VCaP (cell line): ENCODE measurements at regions not wholly inside any gene's neighbourhood (a gene's known extent, or its start where the extent isn't known, plus 50 kb on each side); places are given as distances from the start of the nearest gene placed in this dataset.

Source experiments
- H3K27ac ChIP-seq: fragments of 450-650 bp; 2 replicates; pipeline ENCODE4 v1.5.1; 2017
- TF ChIP-seq, protein P1 (sequence below): fragments of 450-650 bp; conservative IDR thresholded peaks from 2 replicates; pipeline ENCODE4 v1.5.1; 2017; ENCODE audit warnings: mild to moderate bottlenecking, moderate library complexity

DNA sequence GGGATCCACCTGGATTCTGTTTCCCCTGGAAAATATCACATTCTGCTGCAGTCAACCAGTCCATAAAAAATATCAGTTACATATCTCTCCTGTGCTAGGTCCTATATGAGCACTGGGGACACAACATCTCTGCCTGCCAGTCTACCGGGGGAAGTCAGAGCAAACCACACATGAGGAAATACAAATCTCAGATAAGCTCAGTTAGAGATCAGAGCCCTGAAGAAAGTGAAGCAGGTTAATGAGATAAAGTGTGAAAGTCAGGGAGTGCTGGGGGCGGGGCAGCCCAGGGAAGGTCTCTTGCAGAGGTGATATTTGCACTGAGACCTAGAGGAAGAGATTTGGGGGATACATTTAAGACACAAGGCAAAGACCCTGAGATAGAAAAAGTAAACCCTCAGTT is 67.8 kb upstream of the SLC1A1 start:
- TF ChIP-seq, protein P1, sequence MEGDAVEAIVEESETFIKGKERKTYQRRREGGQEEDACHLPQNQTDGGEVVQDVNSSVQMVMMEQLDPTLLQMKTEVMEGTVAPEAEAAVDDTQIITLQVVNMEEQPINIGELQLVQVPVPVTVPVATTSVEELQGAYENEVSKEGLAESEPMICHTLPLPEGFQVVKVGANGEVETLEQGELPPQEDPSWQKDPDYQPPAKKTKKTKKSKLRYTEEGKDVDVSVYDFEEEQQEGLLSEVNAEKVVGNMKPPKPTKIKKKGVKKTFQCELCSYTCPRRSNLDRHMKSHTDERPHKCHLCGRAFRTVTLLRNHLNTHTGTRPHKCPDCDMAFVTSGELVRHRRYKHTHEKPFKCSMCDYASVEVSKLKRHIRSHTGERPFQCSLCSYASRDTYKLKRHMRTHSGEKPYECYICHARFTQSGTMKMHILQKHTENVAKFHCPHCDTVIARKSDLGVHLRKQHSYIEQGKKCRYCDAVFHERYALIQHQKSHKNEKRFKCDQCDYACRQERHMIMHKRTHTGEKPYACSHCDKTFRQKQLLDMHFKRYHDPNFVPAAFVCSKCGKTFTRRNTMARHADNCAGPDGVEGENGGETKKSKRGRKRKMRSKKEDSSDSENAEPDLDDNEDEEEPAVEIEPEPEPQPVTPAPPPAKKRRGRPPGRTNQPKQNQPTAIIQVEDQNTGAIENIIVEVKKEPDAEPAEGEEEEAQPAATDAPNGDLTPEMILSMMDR: no peak
- peak overlapping the region; percentile 75 for H3K27ac ChIP-seq

DNA sequence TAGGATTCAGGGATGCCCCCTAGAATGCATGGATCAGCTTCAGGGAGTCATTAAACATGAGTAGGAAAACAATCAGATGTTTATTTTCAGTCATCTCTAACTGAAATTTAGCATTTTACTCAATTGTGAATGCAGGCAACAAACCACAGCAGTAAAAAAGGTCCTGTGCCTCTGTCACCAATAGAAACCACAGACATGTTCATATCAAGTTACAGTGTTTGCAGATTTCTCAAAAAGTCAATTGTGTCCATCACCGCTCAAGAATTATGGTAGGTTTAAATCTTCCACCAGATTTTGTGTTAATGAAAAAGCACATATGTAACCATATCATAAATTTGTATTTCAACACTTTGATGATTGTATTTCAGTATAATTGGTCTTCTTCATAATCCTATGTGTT is 68.4 kb upstream of the SLC1A1 start:
- TF ChIP-seq, protein P1: no peak

DNA sequence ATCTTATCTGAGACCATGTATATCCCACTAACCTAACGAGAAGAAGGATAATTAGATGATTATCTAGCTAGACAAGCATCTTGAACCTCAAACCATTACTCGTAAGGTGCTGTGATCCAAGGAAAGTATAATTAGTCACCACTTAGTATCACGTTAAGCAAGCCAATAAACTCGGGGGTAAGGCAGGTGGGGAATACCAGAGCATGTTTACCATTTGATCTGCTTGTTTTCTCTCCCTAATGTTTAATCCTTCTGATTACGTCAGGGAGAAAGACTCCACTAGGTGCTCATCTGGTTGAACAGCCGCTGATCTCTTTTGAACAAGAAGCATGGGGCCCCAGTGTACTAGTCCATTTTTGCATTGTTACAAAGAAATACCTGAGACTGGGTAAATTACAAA is 69.9 kb upstream of the SLC1A1 start:
- H3K27ac ChIP-seq: no peak overlapping the region
- TF ChIP-seq, protein P1: no peak

More for the DNA sequence above, 68.4 kb upstream of the SLC1A1 start:
- peak overlapping the region; percentile 75 for H3K27ac ChIP-seq

DNA sequence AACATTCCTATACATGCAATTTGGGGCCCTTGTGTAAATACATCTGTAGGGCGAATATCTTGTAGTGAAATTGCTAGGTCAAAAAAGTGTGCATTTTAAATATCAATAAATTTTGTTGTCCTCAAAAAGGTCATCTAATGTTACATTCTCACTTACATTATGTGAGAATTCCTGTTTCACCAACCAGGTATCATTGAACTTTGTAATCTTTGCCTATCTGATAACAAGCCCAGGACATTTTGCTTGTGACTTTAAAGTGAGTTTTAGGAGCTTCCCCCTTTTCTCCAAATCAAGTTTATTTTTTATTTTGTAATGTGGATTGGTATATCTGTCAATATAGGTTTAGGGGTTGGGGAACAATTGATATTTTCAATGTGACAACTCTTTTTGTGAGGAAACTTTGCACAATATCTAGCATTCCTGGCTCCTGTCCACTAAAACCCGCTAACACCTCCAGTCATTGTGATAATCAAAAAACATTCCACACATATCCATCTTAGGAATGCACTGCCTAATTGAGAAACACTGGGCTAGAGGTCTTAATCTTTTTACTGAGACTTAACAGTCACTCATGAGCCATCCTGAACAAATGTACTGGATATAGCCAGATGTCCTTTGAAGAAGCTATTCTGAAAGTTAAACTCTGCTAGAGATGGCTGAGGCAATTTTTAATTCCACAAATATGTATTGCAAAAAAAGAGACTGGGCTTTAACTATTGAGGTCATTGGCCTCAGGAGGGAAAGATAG is 72.5 kb upstream of the SLC1A1 start:
- H3K27ac ChIP-seq: no peak overlapping the region
- TF ChIP-seq, protein P1: no peak

DNA sequence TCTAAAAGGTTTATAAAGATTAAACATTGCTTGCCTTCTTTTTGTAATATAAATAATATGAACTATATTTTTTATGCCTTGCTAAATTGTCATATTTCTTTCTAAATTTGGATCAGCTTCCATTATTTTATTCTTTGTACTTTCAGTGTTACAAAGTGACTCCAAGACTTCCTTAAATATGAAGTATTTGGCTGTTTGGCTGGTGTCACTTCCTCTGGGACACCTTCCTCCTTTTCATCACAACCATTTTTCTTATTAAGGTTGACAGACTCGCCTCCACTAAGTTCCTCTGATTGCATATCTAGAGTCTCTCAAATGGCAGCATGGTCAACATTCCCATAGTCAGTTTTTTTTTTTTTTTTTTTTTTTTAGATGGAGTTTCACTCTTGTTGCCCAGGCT is 73.8 kb upstream of the SLC1A1 start:
- TF ChIP-seq, protein P1: no peak
- H3K27ac ChIP-seq: no peak overlapping the region

DNA sequence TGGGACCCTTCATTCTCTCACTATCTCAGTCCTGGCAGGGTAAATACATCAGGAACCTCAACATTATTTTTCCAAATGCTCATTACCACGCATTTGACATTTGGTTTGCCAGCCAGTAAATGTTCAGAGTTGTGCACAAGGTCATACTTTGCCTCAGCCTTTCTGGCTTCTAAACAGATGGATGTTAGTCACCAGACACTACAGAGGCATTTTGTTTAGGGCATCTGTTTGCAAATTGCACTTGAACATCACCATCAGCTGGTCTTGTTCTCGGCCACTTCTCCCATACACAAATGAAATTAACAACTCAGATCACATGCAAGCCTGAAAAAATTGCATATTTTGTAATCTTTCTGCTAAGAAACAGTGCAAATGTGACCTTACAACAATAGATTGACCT is 75.0 kb upstream of the SLC1A1 start:
- no peak overlapping the region for H3K27ac ChIP-seq
- TF ChIP-seq, protein P1: no peak

DNA sequence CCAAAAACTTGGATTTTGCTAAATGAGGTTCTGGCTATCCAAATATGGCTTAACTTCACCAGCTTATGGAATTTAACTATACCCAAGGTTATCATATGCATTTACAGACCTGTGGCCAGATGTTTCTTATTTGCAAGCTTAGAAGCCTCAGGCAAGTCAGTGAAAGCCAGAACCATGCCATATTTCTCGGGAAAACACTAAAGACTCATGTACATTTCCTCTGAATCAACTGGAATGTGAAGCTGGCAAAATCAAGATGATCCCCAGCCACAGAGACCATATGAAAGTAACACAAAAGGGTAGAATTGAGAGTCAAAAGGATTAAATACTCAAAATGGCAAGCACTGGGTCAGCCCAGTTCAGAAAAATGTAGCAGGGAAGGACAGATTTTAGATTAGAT is 76.4 kb upstream of the SLC1A1 start:
- TF ChIP-seq, protein P1: no peak
- H3K27ac ChIP-seq: no peak overlapping the region
